ENCODE measurements at regions not wholly inside any gene's neighbourhood (a gene's known extent, or its start where the extent isn't known, plus 50 kb on each side); places are given as distances from the start of the nearest gene placed in this dataset.

DNA sequence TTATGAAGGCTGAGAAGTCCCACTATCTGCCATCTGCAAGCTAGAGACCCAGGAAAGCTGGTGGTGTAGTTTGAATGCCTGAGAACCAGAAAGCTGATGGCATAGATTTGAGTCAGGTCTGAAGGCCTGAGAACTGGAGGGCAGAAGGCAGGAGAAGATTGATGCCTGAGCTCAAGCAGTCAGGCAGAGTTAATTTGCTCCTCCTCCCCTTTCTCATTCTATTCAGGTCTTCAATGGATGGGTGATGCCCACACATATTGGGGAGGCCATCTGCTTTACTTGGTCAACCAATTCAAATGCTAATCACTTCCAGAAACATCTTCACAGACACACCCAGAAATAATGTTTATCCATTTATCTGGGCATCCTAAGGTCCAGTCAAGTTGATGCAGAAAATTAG lies 87.6 kb upstream of the CPLX2 start:
- DNase-seq (ENCODE audit: low read depth): no peak
- H3K4me3 ChIP-seq (replicated peaks; ENCODE audit: low read depth, low read length): no peak overlapping the region

DNA sequence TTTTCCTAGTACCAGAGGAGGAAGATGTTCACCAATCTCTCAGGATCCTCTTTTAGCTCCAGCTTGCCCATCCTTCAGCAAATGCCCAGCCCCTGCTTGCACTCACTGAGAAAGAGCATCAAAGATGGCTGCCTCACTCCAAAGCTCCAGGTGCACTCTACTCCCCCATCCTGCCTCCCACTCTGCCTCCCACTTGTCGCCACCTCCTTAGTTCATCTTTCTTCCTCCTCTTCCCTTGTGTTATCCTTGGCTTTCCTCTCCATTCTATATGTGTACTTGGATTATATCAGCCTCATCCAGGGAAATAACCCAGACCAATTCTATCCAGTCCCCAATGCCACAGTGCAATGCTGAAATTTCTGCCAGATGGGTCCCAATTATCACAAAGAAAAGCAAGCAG lies 87.1 kb upstream of the CPLX2 start:
- DNase-seq (ENCODE audit: low read depth): no peak
- TF ChIP-seq, protein P1, sequence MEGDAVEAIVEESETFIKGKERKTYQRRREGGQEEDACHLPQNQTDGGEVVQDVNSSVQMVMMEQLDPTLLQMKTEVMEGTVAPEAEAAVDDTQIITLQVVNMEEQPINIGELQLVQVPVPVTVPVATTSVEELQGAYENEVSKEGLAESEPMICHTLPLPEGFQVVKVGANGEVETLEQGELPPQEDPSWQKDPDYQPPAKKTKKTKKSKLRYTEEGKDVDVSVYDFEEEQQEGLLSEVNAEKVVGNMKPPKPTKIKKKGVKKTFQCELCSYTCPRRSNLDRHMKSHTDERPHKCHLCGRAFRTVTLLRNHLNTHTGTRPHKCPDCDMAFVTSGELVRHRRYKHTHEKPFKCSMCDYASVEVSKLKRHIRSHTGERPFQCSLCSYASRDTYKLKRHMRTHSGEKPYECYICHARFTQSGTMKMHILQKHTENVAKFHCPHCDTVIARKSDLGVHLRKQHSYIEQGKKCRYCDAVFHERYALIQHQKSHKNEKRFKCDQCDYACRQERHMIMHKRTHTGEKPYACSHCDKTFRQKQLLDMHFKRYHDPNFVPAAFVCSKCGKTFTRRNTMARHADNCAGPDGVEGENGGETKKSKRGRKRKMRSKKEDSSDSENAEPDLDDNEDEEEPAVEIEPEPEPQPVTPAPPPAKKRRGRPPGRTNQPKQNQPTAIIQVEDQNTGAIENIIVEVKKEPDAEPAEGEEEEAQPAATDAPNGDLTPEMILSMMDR (IDR thresholded peaks at IDR 0.05; ENCODE audit: low read length, missing control alignments): no peak
- no peak overlapping the region for H3K4me3 ChIP-seq (replicated peaks; ENCODE audit: low read depth, low read length)

More for the DNA sequence above, 87.6 kb upstream of the CPLX2 start:
- TF ChIP-seq, protein P1 (IDR thresholded peaks at IDR 0.05; ENCODE audit: low read length, missing control alignments): no peak

DNA sequence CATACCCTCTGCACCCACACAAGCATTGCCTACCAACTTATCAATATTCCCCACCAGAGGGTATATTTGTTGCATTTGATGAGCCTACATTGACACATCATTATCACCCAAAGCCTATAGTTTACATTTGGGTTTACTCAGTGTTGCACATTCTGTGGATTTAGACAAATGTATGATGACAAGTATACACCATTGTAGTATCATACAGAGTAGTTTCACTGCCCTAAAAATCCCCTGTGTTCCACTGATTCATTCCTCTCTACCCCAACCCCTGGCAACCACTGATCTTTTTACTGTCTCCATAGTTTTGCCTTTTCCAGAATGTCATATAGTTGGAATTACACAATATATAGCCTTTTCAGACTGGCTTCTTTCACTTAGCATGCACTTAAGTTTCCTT lies 85.7 kb upstream of the CPLX2 start:
- TF ChIP-seq, protein P1 (IDR thresholded peaks at IDR 0.05; ENCODE audit: low read length, missing control alignments): no peak
- no peak for DNase-seq (ENCODE audit: low read depth)
- H3K4me3 ChIP-seq (replicated peaks; ENCODE audit: low read depth, low read length): no peak overlapping the region

DNA sequence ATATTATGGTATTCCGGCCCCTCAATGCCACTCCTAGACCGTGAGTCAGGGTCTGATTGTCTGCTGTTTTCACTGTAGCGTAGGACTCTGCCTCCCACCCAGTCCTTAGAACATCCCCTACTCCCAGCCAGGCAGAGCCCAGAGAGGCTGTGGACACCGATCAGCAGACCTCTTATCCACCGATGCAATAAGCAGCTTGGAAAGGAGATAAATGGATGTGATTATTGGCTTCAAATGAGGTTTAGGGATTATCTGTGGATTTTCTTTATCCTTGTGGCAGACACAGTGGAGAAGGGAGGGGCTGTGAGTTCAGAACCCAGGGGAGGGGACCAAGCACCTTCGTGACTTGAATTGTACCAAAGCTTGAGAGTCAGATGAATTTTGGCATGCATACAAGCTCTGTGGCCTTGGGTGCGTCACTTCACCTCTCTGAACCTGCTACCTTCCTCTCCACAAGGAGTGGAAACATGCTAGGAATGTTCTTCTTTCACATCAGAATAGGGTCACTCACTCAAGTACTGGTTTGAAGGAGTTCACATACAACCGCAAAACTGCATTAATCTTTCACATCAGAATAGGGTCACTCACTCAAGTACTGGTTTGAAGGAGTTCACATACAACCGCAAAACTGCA lies 83.1 kb upstream of the CPLX2 start:
- no peak for DNase-seq (ENCODE audit: low read depth)
- TF ChIP-seq, protein P1 (IDR thresholded peaks at IDR 0.05; ENCODE audit: low read length, missing control alignments): no peak
- no peak overlapping the region for H3K4me3 ChIP-seq (replicated peaks; ENCODE audit: low read depth, low read length)

DNA sequence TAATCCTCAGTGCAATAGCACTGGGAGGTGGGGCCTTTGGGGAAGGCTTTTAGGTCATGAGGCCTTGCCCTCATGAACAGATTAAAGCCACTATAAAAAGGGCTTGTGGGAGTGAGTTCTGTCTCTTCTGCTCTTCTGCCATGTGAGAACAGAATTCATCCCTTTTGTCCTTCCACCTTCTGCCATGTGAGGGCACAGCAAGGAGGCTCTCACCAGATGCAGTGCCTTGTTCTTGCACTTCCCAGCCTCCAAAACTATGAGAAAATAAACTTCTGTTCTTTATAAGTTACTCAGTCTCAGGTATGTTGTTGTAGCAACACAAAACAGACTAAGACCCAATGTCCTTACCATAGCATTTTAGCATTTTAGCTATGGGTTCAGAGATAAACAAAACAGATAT lies 81.7 kb upstream of the CPLX2 start:
- no peak for DNase-seq (ENCODE audit: low read depth)
- H3K4me3 ChIP-seq (replicated peaks; ENCODE audit: low read depth, low read length): no peak overlapping the region
- TF ChIP-seq, protein P1 (IDR thresholded peaks at IDR 0.05; ENCODE audit: low read length, missing control alignments): no peak

DNA sequence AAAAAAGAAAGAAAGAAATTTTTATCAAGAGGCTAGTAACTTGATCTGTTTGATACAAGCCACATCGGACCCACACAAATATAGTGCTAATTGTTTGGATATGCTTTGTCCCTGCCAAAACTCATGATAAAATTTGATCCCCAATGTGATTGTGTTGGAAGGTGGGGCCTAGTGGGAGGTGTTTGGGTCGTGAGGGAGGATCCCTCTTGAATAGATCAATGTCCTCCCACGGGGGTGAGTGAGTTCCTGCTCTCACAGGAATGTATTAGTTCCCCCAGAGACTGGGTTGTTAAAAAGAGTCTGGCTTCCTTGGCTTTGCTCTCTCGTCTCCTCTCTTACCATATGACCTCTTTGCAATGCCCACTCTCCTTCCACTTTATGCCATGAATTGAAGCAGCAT lies 80.6 kb upstream of the CPLX2 start:
- DNase-seq (ENCODE audit: low read depth): no peak
- TF ChIP-seq, protein P1 (IDR thresholded peaks at IDR 0.05; ENCODE audit: low read length, missing control alignments): no peak

DNA sequence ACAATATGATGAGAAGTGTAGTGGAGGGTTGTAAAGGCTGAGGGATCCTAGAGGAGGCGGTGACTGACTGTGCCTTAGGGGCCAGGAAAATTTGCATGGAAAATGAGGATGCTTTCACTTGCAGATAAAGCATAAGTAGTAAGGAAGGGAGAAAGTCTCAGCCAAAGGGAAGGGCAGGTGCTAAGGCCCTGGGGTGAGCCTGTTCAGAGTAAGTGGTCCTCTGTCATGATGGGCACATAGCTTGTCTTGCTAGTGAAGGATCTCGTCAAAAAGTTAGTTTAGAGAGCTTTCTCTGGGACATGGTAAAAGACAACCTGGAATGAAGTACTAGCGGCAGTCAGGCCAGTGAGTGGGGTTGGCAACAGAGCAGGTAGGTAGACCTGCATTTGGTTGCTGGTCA lies 75.4 kb upstream of the CPLX2 start:
- DNase-seq (ENCODE audit: low read depth): no peak
- TF ChIP-seq, protein P1 (IDR thresholded peaks at IDR 0.05; ENCODE audit: low read length, missing control alignments): no peak
- no peak overlapping the region for H3K4me3 ChIP-seq (replicated peaks; ENCODE audit: low read depth, low read length)

More for the DNA sequence above, 80.6 kb upstream of the CPLX2 start:
- no peak overlapping the region for H3K4me3 ChIP-seq (replicated peaks; ENCODE audit: low read depth, low read length)

Measured in fibroblast of pulmonary artery (primary cell).